GM18505 (cell line): ENCODE measurements at regions not wholly inside any gene's neighbourhood (a gene's known extent, or its start where the extent isn't known, plus 50 kb on each side); places are given as distances from the start of the nearest gene placed in this dataset.

Source experiments
- ATAC-seq: cut with Tn5 transposase; IDR thresholded peaks from one replicate; pipeline ENCODE4 v1.9.1; 2021; ENCODE audit not compliant: unreplicated experiment
- POLR2A ChIP-seq: IDR thresholded peaks from 4 replicates; pipeline ENCODE4 v1.6.1; 2011; ENCODE audit warnings: borderline replicate concordance; ENCODE audit not compliant: insufficient read depth, insufficient read length; ENCODE audit errors: extremely low read depth

DNA sequence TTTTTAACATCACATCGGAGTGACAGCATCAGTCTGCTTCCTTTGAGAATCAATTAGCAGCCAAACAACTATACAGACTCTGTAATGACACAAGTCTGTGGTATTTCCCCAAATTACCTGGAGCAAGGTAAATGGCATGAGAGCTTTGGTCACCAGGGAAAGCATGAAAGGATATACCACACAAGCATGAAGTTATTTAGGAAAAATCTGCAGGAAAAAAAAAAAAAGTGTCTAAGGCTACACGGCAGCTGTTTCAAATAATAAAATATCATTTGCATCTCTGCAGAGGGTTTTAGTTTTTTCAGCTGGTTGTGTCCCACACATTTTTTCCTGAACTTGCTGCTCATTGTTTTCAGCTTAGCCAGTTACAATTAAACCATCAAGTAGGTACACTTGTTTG, 234.7 kb downstream of the TTLL7 start:
- no peak for TF ChIP-seq POLR2A
- no peak for ATAC-seq

DNA sequence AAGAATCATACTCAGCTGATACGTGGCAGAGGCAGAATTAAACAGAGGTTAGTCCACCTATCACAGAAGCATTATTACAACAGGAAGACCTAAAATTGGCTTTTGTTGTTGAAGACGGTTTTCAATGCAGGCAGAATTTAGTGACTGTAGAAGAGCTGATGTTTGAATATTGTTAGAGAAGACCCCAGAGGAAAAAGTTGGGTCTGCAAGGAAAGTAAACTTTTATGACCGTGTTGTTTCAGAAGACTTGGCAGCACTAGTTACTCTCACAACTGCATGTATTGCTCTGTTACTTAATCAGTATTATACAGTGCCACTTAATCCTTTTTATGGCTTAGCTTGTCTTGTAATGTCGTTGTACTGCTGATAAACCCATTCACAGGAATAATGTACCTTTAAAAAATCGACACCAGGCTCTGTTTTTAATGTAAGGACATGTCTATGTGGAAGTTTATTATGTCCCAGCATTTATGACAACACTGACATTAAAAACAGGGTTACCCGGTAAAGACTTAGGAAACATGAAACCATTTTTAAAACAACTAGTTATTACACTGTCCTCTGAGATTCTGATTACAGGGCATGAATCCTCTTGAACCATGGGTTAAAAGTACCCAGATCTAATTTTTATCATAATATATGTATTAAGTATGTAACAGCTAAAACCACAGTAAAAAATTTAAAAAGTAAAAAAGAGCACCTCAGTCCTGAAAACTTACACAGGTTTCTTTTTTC, 235.4 kb downstream of the TTLL7 start:
- no peak for ATAC-seq
- TF ChIP-seq POLR2A, result no peak

DNA sequence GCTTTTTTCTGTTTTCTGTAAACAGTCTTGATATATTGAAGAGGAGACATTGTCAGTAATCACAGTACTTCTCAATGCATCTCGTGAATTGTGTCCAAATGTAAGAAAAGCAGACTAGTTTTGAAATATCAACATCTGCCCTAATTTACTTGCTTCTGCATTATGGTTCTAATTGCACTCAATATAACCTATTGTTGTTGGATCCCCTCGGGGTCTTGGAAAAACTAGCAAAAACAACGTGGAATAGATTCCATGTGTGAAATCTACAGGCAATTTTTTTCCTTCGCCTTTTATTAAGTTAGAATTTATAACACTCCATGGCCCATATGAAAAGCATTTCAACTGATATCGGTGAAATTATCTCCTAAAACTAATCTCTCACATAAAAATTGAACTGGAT, 236.5 kb downstream of the TTLL7 start:
- no peak for ATAC-seq
- no peak for TF ChIP-seq POLR2A

DNA sequence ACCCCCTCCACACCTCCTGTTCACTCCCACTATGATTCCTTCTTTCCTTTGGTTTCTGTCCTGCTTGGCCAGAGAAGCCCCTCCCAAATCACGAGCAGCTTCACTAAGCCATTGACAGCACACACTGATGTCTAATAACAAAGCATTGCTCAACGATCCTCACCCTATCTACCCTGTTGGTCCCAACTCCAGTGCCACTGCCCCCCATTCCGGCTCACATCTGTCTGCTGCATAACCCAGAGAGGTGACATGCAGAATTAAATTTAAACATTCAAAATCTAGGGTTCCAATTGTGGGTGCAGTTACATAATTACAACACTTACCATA, 236.9 kb downstream of the TTLL7 start:
- ATAC-seq, result no peak
- TF ChIP-seq POLR2A, result no peak

DNA sequence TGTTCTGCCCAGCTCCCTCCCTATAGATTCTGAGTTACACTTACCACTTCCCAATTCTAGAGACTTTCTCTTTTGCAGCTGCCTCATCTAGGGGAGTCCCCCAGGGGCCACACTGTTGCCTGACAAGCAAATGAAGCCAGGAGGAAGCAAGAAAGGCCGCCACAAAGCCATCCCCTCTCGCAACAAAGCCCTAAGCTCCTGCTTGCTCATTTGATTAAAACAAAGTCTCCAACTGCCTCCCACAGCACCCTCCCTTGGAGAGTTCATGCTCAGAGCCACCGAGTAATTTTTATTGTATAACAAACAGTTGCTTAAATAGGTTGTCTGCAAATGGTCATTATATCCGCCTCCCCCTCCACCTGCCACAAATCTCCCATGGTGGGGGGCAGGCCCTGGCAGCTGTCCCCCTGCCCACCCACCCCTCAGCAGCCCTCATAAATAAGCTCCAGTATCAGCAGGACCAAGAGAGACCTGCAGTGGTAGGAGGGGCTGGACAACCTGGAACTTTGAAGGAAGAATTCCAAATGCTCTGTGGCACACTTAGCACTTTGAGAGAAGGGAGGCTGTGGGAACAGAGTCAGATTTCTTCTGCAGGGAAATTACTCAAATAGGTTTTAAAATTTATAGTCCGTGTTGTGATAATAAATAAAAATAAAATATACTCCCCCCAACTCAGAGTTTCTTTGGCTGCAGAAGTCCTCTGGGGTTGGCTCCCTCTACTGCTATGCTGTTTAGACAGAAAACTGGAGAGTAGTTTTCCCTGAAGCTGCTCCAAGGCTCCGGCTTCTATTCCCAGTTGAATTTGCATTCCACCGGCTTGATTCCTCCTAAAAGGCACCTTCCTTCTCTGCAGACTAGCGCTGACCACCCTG, 237.5 kb downstream of the TTLL7 start:
- TF ChIP-seq POLR2A, result no peak
- peak; percentile 100 for ATAC-seq

DNA sequence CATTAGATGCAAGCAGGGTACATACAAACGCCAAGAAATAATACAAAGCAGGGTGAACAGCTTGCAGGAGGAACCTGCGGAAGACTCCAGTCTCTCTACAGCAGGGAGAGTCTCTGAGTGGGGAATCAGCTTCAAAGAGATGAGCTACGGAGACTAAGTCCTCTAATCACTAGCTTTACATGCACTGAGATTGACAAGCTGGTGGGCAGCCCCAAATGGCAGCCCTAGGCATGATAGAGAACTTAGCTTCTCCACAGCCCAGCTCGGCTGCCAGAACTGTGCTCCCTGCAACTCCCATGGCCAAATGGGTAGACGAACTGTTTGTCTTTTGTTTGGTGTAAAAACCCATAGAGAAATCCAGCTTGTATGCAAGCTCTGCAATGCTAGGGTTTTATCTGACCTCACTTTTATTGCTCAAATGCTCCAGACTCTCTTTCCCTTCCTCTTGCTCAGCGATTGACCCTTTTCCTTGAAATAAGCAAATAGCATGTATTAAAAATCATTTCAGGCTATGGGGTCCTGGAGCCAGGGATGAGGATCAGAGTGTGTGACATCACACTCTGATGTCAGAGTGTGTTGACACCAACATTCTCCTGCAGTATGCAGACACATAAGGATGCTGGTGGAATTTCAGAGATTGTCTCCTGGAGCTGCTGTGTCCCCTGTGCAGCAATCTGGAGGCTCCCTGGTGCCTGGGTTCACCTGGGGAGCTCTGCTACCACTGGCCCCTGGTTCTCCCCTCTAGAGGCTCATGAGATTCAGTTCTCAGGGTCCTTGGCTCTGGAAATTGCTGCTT, 238.5 kb downstream of the TTLL7 start:
- peak; percentile 19 for ATAC-seq
- no peak for TF ChIP-seq POLR2A

DNA sequence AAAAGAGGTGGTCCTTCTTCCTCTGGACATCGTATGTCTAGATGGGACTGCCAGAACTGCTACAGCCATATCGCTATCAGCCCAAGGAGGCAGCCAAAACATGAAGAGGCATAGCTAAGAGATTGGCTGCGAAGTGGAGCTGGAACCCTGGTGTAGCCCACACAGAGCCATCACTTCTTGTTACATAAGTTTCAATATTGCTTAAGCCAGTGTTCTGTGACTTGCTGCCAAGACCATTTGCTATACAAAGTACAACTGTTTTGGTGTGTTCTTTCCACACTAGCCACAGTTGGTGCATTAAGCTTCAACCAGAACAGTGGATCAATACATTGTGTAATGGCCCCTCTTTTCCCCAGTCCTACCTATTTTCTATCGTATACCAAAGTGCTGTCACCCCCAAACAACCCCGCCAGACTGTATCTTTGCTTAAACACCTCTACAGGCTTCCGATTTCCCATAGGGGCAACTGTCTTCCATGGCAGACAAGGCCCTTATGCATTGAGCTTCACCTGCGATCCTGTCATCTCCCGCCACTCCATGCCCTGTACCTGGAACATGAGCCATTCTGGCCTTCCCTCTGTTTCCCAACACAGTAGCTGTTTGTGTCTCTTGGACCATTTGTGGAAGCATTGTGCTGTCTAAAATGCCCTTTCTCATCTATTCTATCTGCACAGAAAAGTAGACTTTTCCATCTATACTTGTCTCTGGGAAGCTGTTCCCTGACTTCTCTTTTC, 241.8 kb downstream of the TTLL7 start:
- no peak for TF ChIP-seq POLR2A
- ATAC-seq, result no peak

DNA sequence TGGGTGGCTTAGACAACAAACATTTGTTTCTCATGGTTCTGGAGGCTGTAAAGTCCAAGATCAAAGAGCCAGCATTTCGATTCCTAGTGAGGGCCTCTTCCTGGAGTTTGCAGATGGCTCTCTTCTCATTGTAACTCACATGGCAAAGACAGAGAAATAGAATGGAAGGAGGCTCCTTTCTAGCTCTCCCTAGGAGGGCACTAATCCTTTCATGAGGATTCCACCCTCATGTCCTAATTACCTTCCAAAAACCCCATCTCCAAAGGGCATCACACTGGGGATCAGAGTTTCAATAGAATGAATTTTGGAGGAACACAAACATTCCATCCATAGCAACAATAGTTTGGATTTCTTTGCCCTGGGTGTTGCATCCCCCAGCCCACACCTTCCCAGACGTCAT, 247.3 kb downstream of the TTLL7 start:
- no peak for ATAC-seq
- TF ChIP-seq POLR2A, result no peak

DNA sequence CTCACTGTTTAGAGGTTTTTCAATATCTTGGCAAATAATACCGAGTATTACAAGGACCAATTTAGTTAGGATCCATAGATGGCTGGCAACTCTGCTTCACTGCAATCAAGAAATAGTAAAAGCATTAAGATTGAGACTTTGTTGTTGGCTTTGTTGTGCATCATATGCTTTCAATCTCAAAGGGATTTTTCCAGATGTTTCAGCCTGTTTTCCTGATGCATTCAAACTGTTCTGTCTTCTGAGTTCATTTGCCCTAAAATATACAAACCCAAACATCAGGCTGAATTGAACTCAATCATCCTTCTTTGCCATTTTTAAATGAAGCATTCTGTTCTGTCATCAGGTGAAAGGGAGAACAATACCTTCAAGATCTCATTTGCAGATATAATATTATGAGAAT, 248.7 kb downstream of the TTLL7 start:
- no peak for ATAC-seq
- no peak for TF ChIP-seq POLR2A

DNA sequence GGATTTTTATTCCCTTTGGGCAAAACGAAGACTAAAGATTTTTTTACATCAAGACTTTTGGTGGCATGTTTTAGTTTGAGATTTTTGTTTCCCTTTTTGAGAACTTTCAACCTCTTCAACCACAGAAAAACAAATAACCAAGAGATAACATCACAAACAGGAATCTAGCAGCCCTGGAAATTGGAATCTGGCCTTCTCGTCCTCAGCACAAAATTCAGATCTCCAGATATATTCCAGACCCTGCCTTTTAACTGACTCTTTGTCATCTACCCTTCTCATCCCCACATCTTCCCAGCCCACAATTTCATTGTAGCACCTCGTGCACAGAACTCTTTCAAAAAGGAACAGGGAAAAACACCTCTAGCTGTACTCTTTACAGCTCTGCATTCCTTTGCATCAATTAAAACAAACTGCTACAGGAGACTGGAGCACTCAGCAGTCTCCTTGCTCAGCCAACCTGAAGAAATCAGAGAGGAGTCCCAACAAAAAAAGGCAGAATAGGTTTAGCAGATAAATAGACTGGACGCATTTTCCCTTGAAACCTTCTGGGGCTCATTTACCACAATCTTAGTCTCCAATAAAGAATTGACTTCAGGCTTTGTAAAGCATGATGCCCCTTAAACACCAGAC, 251.0 kb downstream of the TTLL7 start:
- TF ChIP-seq POLR2A, result no peak
- ATAC-seq, result no peak

DNA sequence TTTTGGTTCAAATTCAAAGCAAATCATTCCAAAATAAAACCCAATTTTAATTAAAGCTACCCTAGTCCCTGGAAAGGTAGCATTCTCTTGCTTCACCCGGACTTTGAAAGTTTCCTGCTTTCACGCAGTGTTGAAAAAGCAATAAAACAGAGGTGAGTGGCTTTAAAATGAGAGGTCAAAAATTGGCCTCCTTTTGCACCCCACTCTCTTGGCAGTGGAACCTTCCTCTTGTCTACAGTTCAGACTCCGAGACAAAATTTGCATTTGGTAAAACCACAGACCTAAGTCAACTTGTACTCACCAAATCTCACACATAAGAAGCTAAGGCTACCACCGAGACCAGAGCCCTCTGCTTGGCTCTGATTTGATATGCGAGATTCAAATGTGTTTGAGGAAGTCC, 252.7 kb downstream of the TTLL7 start:
- peak; percentile 69 for ATAC-seq
- TF ChIP-seq POLR2A, result no peak

DNA sequence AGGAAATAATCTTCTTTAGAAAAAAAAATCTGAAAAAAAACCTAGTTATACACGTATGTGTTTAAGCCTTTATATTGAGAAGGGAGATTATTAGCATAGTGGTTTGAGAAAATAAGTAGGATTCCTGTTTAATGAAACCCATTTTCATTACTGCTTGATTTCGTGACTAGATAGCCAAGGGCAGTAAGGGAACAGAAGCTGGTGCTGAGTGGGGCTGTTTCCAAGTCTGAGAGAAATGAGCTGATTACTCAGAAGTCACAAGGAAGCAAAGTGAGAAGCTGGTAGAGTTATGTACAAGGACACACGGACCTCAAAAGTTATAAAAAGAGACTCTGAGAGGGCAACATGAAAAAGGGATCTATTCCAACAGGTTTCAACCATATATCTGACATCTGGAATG, 256.5 kb downstream of the TTLL7 start:
- no peak for TF ChIP-seq POLR2A
- no peak for ATAC-seq
